NCI-H1694 (cell line): ENCODE measurements at regions not wholly inside any gene's neighbourhood (a gene's known extent, or its start where the extent isn't known, plus 50 kb on each side); places are given as distances from the start of the nearest gene placed in this dataset.

Source experiments
- DNase-seq: peaks from one replicate; lab custom pipeline; 2025; lab: John Stamatoyannopoulos, UW

DNA sequence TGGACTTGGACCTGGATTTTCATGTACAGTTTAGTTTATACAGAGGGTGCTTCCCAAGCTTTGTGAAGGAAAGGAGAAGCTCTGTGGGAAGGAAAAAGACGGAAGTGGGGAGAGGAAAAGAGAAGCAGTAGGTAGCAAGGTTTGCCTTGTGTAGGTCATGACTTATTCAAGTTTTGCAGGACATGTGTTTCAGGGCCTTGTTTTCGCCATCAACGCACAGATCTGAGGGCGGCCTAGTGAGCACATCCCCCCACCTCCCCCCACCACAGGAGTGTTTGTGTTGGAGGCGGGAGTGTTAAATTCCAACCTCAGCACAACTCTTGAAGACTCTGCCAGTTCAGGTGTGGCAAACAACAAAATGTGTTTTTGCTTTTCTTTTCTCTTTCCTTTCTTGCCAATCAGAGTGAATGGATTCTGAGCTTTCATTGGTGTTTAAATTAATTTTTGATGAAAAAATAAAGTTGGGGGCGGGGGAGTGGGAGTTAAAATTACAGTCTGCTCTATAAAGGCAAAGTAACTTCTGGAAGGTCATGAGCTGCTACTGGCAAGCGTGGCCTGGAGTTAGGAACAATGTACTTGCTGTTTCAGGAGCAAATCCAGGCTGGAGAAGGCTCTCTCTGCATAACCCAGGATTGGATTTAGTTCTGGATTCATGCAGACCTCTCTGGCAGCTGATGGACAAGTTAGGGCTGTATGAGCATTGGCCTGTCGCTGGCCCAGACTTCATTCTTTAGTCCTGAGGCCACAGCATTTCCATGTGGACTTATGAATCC, 338.5 kb downstream of the CD83 start:
- no peak for DNase-seq

DNA sequence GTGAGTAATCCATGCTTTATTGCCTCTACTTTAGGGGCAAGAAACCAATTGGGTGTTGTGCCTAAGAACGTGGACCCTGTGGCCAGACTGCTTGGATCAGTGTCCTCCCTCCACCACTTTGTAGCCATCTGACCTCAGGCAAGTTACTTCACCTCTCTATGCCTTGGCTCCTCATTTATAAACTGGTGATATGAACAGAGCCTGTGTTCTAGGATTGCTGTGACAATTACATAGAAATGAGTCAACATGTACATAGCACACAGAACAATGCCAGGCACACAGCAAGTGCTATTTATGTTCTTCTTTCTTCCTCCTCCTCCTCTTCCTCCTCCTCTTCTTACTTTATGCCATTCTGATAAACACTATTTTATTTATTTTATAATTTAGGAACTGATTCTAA, 339.4 kb downstream of the CD83 start:
- DNase-seq, result no peak

DNA sequence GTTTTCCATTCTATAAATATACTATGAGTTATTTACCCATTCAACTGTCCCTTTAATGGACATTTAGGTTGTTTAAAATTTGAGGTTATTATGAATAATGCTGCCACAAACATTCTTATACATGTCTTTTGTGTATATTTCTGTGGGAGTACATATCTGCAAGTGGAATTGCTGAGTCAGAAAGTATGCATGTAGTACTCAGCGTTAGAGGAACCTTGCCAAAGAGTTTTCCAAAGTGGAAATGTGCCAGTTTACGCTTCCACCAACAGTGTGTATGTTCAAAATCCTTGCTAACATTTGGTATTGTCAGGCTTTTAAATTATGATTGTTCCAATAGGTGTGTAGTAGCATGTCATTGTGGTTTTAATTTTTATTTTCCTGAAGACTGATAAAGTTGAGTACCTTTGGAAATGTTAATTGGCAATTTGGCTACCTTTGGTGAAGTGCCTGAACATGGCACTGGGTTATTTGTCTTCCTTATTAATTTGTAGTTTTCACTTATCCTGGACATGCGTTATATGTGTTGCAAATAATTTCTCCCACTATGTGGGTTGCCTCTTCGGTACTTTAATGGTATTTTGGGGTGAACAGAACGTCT, 341.2 kb downstream of the CD83 start:
- DNase-seq, result no peak

DNA sequence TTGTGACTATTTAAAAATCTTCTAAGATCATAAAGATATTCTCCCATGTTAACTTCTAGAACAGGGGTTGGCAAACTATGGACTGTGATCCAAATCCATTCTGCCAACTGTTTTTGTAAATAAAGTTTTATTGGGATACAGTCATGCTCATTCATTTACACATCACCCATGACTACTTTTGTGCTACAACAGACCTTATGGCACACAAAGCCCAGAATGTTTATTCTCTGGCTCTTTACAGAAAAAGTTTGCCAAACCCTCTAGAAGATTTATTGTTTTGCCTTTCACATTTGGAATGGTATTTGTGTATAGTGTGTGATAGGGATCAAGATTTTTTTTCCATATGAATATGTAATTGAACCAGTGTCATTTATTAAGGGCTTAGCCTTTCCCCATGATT, 341.7 kb downstream of the CD83 start:
- DNase-seq, result no peak

DNA sequence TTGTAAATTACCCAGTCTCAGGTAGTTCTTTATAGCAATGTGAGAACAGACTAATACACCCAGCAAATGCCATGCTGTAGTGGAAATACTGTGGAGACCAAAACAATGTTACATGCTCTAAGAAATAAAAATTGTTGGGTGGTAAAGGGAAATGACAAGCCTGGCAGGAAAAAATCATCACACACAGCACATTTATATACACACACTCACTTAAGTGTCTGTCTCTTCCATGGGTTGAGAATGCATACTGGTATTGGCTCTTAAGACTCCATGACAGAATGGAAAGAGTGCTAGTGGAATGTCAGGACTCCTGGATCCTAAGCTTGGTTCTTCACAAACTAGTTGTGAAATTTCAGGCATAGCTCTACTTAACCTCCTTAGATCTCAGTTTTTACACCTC, 343.0 kb downstream of the CD83 start:
- no peak for DNase-seq

DNA sequence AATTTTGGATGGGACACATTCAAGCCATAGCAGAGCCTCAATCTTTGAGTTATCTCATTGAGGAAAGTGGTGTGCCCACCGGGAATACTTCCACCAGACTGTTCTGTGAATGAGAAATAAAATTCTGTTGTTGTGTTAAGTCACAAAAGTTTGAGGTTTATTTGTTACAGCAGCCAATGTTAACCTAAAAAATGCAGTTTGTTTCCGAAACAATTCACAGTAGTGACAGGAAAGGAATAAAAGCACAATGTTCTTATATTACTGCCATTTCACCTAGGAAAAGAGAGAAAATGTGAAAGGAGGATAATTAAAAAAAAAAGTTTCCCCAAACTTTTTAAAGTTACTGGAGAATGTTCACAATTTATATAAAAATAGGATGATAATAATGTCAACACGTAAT, 344.6 kb downstream of the CD83 start:
- no peak for DNase-seq

DNA sequence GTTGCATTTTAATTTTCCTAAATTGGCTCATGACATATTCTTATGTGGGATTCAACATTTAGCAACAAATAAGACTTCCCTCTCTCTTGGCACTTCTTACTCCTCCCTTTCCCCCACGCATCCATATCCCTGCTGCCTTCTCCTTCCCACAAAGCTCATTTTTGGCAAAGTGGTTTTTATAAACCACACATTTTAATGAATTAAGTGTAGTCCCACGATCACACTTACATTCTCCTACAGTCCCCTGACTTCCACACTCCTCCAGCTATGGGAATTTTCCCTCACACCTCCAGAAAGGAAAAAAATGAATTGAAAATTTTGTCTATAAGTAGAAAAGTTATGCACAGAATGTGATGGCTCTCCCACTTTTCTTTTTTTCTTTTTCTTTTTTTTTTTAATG, 345.0 kb downstream of the CD83 start:
- no peak for DNase-seq

DNA sequence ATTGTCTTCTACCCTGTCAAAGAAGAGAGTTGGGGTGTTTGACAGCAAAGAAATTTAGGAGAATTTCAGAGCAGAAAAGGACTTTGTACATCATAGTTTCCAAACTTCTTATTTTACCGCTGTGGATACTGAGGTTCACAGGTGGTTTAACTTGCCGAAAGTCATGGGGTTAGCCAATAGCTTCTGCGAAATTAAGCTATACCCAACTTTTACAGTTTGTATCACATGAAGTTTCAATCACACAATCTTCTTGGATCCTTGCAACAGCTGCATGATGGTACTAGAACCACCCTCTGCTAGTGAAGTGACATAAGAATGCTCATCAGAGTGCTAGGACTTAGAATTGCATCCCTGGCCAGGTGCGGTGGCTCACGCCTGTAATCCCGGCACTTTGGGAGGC, 345.5 kb downstream of the CD83 start:
- DNase-seq, result no peak

DNA sequence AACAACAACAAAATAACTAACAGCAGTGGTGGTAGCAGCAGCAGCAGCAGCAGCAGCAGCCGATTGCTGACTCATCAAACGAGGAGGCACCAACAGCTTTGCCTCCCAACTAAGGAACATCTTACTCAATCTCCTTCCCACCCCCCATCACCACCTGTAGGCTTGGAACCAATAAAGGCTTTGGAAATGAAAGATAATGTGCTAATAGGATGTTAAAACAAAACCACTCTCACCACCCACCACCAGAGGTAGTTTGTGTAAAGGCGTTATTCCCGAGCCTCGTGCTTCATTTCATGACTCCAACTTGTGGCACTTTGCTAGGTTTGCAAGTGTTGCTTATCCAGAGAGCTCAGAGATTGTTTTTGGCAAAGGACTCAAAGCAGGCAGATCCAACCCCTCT, 346.5 kb downstream of the CD83 start:
- DNase-seq, result no peak

DNA sequence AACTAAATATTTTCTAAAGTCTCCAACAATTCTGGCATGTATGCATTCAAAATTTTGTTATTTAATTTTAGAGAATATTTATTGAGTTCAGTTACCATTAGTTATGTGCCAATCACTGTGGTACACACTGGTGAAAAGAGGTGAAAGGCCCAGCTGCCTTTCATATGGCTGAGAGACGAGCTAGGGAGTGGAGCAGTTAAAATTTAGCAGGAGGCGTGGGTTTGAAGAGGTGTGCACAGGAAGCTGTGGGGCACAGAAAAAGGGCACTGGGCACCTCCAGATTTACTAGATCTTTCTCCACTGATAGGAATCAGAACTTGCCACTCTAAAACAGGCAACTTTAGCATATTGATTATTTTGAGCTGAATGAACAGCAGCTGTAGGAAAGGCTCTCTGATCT, 347.1 kb downstream of the CD83 start:
- DNase-seq, result no peak

DNA sequence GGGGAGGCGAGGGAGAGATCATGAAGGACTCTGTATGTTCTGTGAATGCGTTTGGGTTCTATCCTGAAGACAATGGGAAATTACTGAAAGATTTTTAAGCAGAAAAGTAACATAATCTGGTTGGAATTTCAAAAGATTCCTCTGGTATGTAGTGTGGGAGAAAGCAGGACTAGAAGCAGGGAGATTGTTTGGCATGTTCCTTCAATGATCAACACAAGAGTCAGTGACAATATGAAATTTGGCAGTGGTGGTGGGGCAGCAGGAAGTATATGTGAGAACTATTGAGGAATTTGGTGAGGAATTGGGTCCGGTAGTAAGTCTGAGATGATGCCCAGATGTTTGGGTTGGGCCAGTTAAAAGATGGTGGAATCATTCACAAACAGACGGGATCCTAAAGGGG, 348.7 kb downstream of the CD83 start:
- no peak for DNase-seq

DNA sequence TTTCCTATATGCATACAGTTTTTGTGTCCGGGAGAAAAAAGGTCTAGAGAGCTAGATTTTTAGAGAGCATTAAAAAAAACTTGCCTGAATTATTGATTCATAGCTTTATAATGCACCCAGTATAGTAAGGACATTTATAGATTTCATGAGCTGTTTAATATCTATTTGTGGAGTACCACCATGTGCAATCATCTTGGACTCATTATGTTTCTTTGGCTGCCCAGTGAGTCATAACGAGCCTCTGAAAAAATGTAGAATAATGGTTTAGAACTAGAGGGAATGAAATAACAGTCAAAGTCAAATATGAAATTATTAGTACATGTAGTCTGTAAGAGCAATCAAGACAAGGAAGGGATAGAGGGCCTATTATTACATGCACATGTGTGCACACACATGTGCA, 350.0 kb downstream of the CD83 start:
- no peak for DNase-seq

DNA sequence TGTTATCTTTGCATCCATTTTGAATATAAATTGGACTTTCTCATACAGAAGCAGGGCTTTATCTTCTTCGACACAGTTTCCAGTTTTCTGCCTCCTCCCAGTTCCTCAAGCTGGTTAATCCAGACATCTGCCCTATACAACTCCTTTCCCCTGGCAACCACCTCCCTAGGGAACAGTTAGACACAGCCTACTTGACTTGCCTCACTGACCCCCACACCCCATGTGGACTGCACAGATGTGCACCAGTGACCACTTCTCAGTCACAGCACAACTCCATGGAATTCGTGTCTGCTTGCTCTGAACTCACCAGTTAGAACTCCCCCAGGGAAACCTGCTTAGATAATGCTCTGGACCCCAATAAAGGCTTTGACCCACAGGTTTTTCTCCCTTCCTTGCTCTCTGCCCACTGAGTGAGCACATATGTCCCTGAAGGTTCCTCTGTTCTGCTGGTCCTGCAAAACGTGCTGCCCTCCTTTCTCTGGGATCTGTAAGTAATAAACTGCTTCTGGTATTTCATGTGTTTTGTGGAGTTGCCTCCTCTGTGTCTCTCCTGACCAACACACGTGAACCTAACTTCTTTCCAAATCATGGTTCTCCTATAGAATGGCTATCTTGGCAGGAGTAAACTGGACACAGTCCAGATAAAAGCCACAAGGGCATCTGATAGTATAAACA, 351.2 kb downstream of the CD83 start:
- DNase-seq, result no peak

DNA sequence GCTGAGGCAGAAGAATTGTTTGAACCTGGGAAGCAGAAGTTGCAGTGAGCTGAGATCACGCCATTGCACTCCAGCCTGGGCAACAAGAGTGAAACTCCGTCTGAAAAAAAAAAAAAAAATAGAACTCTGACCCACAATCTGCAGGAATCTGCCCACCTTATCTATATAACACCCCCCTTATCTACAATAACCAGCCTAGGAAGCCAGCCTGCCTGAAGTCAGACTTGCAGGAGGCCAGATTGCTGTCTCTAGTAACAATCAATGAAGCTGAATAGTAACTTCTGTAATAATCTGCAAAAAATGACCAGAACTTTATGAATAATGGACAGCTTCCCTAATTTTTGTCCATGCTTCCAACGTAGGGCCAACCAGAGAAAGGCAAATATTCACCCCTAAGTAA, 352.5 kb downstream of the CD83 start:
- DNase-seq, result no peak

DNA sequence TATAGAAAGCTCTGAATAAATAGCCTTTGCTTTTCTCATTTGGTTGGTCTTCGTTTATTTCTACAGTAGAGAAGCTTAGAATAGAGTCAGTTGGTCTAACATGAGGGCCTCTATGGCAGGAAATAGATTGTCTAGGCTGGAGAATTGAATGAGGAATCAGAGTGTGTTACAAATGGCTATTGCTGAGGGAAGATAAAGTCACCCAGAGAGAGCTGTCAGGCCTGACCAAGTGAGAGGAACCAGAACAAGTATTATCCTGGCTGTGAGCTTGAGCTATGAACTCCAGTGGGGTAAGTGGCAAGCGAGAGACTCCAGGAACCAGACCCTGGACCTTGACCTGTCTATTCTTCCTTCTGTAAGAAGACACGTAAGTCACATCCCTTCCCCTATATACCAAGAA, 353.1 kb downstream of the CD83 start:
- DNase-seq, result no peak

DNA sequence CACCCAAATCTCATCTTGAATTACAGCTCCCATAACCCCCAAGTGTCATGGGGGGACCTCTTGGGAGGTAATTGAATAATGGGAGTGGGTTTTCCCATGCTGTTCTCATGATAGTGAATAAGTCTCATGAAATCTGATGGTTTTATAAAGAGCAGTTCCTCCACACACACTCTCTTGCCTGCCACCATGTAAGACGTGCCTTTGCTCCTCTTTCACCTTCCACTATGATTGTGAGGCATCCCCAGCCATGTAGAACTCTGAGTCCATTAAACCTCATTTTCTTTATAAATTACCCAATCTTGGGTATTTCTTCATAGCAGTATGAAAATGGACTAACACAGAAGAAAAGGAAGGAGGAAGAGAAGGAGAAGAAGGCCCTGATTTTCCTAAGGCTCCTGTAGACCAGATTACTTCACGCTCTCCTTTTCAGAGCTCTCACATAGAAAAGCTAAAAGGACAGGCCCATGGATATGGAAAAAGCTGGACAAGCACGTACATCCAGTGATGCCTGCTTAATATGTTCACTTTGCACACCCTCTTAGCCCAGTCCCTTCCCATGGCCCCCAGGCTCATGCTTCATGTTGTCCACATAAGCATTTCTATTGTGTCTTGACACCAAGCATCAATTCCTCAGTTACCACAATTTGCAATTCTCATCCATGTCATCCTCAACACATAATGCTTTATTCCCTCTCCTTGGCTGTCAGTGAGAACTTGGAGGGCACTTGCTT, 354.8 kb downstream of the CD83 start:
- no peak for DNase-seq

DNA sequence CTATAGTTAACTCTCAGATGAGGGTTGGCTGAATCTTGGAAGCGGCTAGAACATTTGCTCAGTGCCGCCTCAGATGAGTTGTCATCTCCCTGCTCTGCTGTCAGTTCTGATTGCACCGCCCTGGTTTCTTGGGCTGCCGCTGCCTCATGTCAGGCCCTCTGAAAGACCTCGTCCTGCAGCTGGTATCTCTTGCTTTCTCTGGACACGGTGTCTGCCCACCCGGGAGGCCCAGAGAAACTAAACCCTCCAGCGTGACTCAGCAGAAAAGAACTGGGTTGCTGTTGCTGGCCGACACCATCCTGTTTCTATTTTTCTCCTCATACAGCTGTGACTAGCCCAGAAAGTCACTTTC, 355.4 kb downstream of the CD83 start:
- DNase-seq, result no peak

DNA sequence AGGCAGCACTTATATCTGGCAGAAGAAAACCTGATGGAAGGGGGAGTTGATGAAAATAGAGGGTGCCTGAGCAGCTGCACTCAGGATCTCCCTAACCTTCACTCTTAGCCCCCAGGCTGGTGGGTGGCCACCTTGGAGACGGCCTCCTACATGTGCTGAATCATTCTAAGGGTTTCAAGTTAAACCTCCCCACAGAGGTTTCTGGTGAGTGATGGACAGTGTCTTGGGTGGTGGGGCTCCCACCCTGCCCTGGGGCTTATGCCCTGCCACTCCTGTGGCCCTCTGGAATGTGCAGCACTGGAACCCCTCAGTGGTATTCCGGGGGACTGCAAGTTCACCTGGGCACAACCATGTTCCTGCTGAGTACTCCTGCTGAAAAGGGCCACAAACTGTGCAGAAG, 357.2 kb downstream of the CD83 start:
- no peak for DNase-seq

DNA sequence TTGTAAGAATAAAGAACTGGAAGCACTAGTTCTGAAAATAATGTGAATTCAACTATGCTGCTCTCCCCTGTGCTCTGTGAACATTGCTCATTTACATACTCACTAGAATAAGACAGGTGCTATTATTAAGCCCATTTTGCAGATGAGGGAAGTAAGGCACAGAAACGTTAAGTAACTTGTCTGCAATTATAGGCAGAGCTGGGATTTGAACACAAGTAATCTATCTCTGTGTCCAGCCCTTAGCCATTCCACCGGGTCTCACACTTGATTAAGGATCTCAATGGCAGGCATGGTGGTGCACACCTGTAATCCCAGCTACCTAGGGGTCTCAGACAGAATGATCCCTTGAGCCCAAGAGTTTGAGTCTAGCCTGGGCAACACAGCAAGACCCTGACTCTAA, 357.7 kb downstream of the CD83 start:
- no peak for DNase-seq

DNA sequence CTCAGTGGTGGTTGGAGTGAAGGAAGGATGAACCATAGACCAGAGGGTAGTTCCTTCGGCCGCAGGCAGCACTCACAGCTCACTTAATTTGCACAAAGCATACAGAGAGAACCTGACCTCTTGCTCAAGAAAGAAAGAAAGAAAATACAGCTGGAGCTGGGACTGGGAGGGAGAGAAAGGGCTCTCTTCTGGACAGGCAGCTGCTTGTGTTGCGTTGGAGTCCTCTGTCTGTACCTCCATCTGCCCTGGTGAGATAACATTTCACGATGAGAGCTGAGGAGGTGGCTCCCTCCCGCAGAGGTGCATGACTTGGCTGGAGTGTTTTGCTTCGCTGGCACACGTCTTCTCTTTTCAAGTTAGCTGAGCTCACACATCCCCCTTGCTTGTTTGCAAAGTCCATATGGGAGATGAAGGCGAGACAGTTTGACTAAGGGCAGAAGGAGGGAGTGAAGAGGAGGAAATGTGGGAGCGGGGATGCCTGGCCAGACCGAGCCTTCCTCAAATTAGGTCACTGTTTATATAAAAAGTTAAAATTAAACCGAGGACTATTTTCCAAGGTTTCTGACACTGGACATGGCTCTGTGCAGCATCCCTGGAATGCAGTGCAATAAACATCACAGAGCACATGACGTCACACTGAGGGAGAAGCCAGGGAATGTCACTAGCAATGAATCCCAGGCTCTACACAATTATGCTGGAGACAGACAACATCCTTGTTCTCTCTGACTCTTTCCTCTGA, 359.4 kb downstream of the CD83 start:
- DNase-seq, result no peak

DNA sequence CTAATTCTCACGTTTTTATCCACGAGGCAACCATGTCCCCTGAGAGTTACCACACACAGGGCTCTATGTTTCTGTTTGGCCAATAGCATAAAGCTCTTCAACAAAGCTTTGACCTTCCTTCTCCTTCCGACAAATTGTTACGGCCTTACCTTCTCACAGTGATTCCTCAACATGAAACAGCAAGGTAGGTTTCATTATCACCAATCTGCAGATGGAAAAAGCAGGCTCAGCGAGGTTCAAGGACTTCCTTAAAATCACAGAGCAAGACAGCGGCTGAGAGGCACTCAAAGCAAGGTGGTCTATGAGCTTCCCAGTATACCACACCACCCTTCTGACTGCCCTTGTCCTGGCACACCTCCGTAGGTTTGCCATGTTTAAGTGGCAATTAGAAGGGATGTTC, 360.0 kb downstream of the CD83 start:
- no peak for DNase-seq
